ENCODE measurements at regions not wholly inside any gene's neighbourhood (a gene's known extent, or its start where the extent isn't known, plus 50 kb on each side); places are given as distances from the start of the nearest gene placed in this dataset.
"Not testable (repeated sequence)": the region's sequence is repeated elsewhere in the genome, so short reads cannot be mapped to it uniquely, and the experiment has no call there.

- DNase-seq: no peak
These were observed 142.0 kb upstream of the KCNJ15 start for GRCh38 chr21:38114717-38115333.

- DNase-seq: no peak
These were observed 140.9 kb upstream of the KCNJ15 start for GRCh38 chr21:38115870-38116269.

- DNase-seq: no peak
These were observed 137.0 kb upstream of the KCNJ15 start for GRCh38 chr21:38119793-38120192.

GRCh38 chr21:38120679-38120983 lies 136.2 kb upstream of the KCNJ15 start:
- not testable (repeated sequence) for DNase-seq

- no peak for DNase-seq
These were observed 135.6 kb upstream of the KCNJ15 start for GRCh38 chr21:38120984-38121855.

- no peak for DNase-seq
These were observed 134.7 kb upstream of the KCNJ15 start for GRCh38 chr21:38121888-38122720.

- DNase-seq: no peak
These were observed 133.2 kb upstream of the KCNJ15 start for GRCh38 chr21:38123626-38124025.

GRCh38 chr21:38126666-38127303 lies 130.0 kb upstream of the KCNJ15 start:
- peak; percentile 42 for DNase-seq

GRCh38 chr21:38129711-38130110 lies 127.1 kb upstream of the KCNJ15 start:
- peak; percentile 65 for DNase-seq

GRCh38 chr21:38133240-38133639 lies 123.6 kb upstream of the KCNJ15 start:
- no peak for DNase-seq

- DNase-seq: no peak
These were observed 122.5 kb upstream of the KCNJ15 start for GRCh38 chr21:38134084-38134873.

GRCh38 chr21:38136201-38136600 lies 120.6 kb upstream of the KCNJ15 start:
- DNase-seq: no peak

- no peak for DNase-seq
These were observed 117.2 kb upstream of the KCNJ15 start for GRCh38 chr21:38139380-38140168.

GRCh38 chr21:38140207-38140903 lies 116.4 kb upstream of the KCNJ15 start:
- no peak for DNase-seq

GRCh38 chr21:38142224-38142623 lies 114.6 kb upstream of the KCNJ15 start:
- no peak for DNase-seq

GRCh38 chr21:38144193-38144592 lies 112.6 kb upstream of the KCNJ15 start:
- DNase-seq: no peak

- DNase-seq: no peak
These were observed 111.7 kb upstream of the KCNJ15 start for GRCh38 chr21:38145104-38145503.

- no peak for DNase-seq
These were observed 109.4 kb upstream of the KCNJ15 start for GRCh38 chr21:38147391-38147790.

GRCh38 chr21:38148046-38148445 lies 108.7 kb upstream of the KCNJ15 start:
- no peak for DNase-seq

- no peak for DNase-seq
These were observed 105.7 kb upstream of the KCNJ15 start for GRCh38 chr21:38151021-38151645.
